ENCODE measurements at regions not wholly inside any gene's neighbourhood (a gene's known extent, or its start where the extent isn't known, plus 50 kb on each side); places are given as distances from the start of the nearest gene placed in this dataset.
"Not testable (repeated sequence)": the region's sequence is repeated elsewhere in the genome, so short reads cannot be mapped to it uniquely, and the experiment has no call there.

GRCh38 chr6:168193816-168194721, 115.1 kb upstream of the FRMD1 start:
- no peak for DNase-seq (ENCODE audit: low read depth)

- DNase-seq (ENCODE audit: low read depth) = no peak
Measured at GRCh38 chr6:168192901-168193815, 114.1 kb upstream of the FRMD1 start.

- no peak for DNase-seq (ENCODE audit: low read depth)
Measured at GRCh38 chr6:168192195-168192900, 113.3 kb upstream of the FRMD1 start.

GRCh38 chr6:168190646-168191443, 111.8 kb upstream of the FRMD1 start:
- DNase-seq (ENCODE audit: low read depth) = no peak

- no peak for DNase-seq (ENCODE audit: low read depth)
Measured at GRCh38 chr6:168190014-168190405, 111.0 kb upstream of the FRMD1 start.

- no peak for DNase-seq (ENCODE audit: low read depth)
Measured at GRCh38 chr6:168189200-168190013, 110.4 kb upstream of the FRMD1 start.

GRCh38 chr6:168188369-168189199, 109.6 kb upstream of the FRMD1 start:
- no peak for DNase-seq (ENCODE audit: low read depth)

GRCh38 chr6:168186438-168186837, 107.4 kb upstream of the FRMD1 start:
- DNase-seq (ENCODE audit: low read depth) = no peak

GRCh38 chr6:168186018-168186417, 107.0 kb upstream of the FRMD1 start:
- not testable (repeated sequence) for DNase-seq (ENCODE audit: low read depth)

GRCh38 chr6:168184701-168185100, 105.7 kb upstream of the FRMD1 start:
- no peak for DNase-seq (ENCODE audit: low read depth)

GRCh38 chr6:168183613-168183970, 104.6 kb upstream of the FRMD1 start:
- DNase-seq (ENCODE audit: low read depth) = no peak

GRCh38 chr6:168182908-168183612, 104.0 kb upstream of the FRMD1 start:
- no peak for DNase-seq (ENCODE audit: low read depth)

- DNase-seq (ENCODE audit: low read depth) = no peak
Measured at GRCh38 chr6:168182366-168182765, 103.4 kb upstream of the FRMD1 start.

- no peak for DNase-seq (ENCODE audit: low read depth)
Measured at GRCh38 chr6:168181876-168182275, 102.9 kb upstream of the FRMD1 start.

- no peak for DNase-seq (ENCODE audit: low read depth)
Measured at GRCh38 chr6:168181316-168181715, 102.3 kb upstream of the FRMD1 start.

- no peak for DNase-seq (ENCODE audit: low read depth)
Measured at GRCh38 chr6:168180548-168181011, 101.6 kb upstream of the FRMD1 start.

- no peak for DNase-seq (ENCODE audit: low read depth)
Measured at GRCh38 chr6:168179702-168180382, 100.8 kb upstream of the FRMD1 start.

- no peak for DNase-seq (ENCODE audit: low read depth)
Measured at GRCh38 chr6:168179133-168179532, 100.1 kb upstream of the FRMD1 start.
